G401 (cell line): ENCODE measurements at regions not wholly inside any gene's neighbourhood (a gene's known extent, or its start where the extent isn't known, plus 50 kb on each side); places are given as distances from the start of the nearest gene placed in this dataset.
"Not testable (repeated sequence)": the region's sequence is repeated elsewhere in the genome, so short reads cannot be mapped to it uniquely, and the experiment has no call there.

Source experiments
- DNase-seq: peaks from one replicate; pipeline ENCODE4 v3.0.0-alpha.2; 2015; ENCODE audit warnings: low spot score
- in situ Hi-C: cut with HindIII; loops from 2 replicates; pipeline ENCODE4 v1.10.0; 2016; ENCODE audit warnings: low sequenced_read_pairs, mixed read lengths

DNA sequence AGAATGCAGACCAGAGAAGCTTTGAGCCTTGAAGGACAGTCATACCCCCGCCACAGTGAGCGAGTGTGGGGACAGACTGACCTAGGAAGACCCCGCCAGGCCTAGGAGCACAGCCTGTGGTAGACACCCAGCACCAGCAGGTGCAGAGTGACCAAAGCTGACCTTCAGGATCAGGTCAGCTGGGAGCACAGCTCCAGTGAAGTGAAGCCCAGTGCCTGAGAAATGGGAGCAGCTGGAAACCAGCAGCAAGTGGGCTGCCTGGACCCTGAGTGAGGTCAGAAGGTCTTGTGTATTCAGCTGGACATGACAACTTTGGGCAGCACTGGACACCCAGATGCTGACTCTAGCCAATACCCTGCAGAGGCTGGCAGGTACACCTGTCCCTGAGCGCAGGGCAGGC, 268.9 kb downstream of the TEX29 start:
- in situ Hi-C loops: no loop called here
- no peak for DNase-seq

DNA sequence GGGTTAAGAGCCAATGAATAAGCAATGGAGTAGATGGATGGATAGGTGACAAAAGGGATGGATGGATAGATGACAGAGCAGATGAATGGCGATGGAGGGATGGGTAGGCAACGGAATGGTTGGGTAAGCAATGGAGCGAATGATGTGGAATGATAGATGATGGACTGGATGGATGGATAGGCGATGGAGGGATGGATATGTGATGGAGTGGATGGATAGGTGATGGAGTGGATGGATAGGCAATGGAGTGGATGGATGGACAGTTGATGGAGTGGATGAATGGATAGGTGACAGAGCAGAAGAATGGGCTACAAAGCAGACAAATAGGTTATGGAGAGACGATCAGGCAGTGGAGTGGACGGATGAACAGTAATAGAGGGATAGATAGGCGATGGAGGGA, 269.6 kb downstream of the TEX29 start:
- in situ Hi-C loops: no loop called here
- no peak for DNase-seq

DNA sequence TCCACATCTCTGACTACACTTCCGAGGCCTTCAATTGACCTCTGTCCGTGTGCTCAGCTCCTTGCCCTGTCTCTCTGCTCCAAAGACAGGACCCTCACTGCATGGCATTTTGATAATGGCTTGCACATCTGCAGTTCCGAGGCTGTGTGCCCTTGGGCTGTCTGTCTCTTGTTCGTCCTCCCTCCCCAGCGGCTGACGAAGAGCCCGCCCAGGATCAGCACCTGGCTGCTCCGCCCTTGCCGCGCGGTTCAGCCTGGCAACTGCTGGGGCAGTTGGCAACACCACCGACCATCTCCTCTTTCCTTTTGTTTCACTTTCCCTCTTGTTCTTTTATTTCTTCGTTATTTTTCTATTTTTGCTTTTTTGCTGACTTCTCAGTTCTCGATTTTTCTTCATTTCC, 270.4 kb downstream of the TEX29 start:
- in situ Hi-C loops: no loop called here
- no peak for DNase-seq

DNA sequence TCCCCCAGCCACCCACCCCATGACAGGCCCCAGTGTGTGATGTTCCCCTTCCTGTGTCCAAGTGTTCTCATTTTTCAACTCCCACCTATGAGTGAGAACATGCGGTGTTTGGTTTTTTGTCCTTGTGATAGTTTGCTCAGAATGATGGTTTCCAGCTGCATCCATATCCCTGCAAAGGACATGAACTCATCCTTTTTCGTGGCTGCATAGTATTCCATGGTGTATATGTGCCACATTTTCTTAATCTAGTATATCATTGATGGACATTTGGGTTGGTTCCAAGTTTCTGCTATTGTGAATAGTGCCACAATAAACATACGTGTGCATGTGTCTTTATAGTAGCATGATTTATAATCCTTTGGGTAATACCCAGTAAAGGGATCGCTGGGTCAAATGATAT, 273.0 kb downstream of the TEX29 start:
- DNase-seq, in situ Hi-C loops: not testable (repeated sequence)

DNA sequence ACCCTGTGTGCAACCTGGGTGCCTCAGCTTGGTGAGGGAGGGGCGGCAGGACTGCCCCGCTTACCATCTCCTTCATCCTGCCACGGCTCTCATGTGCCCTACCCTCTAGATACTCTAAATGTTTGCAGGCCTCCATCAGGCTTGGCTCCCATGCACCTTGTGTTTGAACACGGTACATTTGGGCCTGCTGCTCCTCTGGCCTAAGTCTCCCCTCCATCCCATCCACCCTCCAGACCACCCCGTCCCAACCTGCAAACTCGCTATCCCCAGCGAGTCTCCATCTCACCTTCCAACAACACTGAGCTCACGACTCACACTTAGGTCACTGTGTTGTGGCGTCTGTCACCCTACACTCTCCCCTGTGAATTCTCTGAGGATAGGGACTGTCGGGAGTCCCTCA, 274.2 kb downstream of the TEX29 start:
- in situ Hi-C loops: no loop called here
- no peak for DNase-seq

DNA sequence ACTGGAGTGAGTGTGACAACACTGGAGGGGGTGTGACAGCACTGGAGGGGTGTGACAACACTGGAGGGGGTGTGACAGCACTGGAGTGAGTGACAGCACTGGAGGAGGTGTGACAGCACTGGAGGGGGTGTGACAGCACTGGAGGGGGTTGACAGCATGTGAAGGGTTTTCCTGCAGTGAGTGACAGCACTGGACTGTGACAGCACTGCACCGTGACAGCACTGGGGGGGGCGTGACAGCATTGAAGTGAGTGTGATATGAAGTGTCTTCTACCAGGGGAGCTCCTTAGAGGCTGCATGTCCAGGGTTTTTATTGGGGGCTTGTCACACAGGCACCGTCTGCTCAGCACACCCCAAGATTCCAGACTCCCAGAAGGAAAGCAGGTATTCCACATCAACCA, 274.8 kb downstream of the TEX29 start:
- in situ Hi-C loops: no loop called here
- DNase-seq: no peak

DNA sequence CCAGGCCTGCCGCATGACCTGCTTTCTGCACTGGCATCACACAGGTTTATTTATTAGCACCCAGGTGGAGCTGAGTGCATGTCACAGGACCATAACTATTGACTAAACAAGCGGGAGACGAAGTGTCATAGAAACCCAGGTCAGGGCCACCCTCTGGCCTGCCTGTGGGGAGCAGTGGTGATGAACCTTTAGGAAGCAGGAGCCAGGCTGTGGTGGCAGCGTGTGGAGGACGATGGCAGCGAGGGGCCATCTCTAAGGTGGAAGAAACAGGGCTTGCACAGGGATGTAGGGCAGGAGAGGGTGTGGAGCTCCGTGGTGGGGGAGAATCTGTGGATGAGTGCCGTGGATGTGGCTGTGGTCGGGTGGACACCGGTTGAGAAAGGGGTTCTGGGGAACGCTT, 275.3 kb downstream of the TEX29 start:
- in situ Hi-C loops: no loop called here

DNA sequence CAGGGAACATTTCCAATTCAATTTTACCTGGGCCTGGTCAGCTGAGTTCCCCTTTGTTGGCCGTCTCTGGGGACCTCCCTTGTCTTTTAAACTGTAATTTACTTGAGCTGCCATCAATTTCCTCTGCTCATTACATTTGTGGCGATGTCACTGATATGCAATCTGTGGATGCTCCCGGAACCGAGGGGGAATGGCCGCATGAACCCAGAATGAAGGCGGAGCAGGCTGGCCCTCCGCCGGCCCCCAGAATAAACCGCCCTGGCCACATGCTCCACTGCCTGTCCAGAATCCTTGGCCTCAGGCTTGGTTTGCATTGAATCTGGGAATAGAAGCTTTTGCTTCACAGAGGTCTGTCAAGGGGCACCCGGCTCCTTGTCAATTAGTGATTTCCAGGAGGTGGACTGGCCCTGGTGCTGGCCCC, 276.8 kb downstream of the TEX29 start:
- no peak for DNase-seq
- in situ Hi-C loops: no loop called here

More for the DNA sequence above, 275.3 kb downstream of the TEX29 start:
- no peak for DNase-seq

DNA sequence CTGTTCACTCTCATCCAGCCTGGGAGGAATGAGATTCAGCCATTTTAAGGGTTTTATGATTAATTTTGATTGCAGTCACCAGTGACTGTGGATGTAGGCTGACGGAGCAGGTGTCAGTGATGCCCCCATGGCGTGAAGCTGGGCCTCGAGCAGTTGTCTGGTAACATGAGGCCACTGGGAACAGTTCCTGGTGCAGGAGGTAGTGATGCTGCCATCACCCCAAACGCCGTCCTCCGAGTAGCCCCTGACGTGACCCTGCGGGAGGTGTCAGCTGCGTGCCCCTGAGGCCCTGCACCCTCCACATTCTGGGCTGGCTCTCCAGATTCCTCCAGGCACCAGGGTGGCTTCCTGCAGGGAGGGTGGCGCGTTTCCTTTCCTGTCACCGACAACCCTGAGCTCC, 277.2 kb downstream of the TEX29 start:
- no peak for DNase-seq
- in situ Hi-C loops: no loop called here

DNA sequence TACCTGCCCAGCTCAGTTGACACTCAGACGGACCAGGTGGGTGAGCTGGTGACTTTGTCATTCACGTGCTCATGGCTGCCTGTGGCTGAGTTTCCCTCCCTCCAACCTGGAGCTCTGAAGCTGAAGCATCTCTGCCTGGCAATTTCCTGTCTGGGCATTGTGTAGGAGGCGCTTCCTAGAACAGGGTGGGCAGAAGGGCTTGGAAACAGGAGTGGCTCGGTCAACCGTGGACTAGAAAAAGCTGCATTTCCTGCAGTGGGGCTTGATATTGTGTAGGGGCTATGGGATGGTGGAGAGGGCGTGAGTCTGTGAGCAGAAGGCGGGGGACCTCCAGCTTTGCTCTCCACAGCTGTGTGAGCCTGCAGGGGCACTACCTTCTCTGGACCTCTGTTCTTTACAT, 278.3 kb downstream of the TEX29 start:
- no peak for DNase-seq
- in situ Hi-C loops: no loop called here

DNA sequence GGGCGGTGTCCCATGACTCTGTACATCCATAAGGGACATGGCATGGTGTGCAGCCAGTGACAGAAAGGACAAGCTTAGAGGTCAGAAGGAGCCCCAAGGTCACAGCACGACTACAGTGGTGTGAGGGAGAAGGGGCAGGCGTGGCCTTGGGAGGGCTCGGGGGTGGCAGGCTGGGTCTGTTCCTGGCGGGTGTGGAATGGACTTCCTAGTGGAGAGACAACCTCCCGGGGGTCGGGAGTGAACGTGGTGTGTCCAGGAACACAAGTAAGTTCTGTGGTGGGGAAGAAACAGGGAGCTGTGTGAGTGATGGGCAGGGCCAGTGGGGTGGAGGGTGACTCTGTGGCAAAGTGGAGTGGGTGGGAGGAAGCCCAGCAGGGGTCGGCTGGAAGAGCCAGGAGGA, 279.3 kb downstream of the TEX29 start:
- in situ Hi-C loops: no loop called here
- DNase-seq: no peak

DNA sequence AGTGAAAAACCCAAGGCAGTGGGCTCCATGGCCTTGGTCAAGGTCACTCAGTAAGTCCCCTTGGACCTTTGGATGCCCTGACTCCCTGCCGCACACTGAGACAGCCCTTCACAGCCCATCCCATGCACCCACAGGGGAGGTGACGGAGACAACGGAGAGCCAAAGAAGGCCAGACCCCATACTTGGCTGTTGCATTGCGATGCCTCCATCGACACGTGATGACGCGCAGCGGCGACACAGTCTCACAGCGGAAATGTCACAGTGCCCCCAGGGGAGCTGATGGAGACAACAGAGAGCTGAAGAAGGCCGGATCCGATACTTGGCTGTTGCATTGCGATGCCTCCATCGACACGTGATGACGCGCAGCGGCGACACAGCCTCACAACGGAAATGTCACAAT, 282.4 kb downstream of the TEX29 start:
- DNase-seq: no peak
- in situ Hi-C loops: no loop called here

DNA sequence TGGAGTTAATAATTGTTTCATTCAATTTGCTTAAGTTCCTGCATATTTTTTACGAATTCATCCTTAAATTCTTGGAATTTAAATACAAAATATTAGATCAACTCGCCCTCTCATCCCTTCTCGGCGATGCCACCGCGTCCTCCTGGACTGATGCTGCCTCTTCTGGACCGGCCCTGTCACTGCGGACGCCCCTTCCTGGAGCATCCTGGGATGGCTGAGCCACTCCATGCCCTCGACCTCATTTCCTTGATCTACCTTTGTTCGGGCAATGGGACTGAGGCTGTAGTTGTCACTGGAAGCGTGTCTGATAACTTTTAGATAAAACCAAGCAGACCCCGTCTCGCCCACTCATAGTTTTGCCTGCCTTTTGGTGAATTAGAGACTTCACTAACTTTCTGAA, 283.7 kb downstream of the TEX29 start:
- in situ Hi-C loops: no loop called here
- DNase-seq: no peak

DNA sequence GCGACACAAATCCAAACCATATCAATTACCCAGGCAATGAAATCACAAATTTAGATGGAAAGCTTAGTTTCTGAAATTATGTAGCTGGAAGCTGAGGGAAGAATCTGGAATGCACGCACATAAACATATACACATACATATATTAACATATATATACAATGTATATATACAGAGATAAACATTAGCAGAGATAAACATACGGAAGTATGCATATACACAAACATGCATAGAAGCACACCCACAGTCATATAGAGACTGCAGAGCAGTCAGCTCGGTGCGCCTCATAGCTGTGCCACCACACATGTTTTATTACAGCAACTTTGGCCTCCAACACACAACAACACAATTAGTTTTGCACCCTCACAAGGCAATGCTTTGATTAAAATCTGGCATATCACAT, 288.1 kb downstream of the TEX29 start:
- in situ Hi-C loops: no loop called here
- DNase-seq: no peak

DNA sequence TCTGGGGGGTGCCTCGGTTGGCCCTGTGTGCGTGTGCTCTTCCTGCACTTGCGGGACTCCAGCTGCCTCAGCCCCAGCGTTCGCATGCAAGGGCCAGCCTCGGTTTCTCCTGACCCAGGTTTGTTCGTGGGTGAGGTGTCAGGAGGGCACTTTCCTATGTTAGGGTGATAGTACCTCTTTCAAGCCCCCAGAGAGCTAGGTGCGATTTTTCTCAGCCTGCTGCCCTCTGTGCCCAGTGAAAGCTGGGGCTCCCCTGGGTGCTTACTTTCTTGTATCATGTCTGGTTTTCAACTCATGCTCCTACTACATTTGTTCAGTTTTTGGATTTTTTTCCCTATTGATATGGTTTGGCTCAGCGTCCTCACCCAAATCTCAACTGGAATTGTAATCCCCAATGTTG, 289.2 kb downstream of the TEX29 start:
- in situ Hi-C loops: no loop called here
- no peak for DNase-seq

DNA sequence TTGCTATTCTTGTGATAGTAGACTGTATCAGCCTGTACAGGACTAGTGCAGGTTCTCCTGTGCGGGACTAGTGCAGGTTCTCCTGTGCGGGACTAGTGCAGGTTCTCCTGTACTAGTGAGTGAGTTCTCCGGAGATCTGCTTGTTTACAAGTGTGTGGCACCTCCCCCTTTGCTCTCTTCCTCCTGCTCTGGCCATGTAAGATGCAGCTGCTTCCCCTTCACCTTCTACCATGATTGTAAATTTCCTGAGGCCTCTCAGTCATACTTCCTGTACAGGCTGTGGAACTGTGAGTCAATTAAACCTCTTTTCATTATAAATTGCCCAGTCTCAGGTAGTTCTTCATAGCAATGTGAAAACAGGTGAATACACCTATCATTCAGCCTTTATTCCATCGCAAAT, 289.6 kb downstream of the TEX29 start:
- in situ Hi-C loops: no loop called here

DNA sequence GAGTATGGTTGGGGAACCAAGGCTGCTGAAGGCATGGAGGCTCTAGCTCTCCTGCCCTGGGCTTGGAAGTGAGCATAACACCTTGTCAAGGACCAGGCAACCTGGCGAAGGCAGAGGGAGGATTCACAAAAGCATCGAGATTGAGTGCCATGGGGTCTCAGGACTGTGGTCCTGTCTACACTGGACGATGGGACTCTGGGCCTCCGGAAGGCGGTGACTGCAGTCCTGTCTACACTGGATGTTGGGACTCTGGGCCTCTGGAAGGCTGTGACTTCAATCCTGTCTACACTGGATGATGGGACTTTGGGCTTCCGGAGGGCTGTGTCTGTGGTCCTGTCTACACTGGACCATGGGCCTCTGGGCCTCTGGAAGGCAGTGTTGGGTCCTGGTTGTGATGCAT, 290.4 kb downstream of the TEX29 start:
- DNase-seq: no peak
- in situ Hi-C loops: no loop called here

More for the DNA sequence above, 289.6 kb downstream of the TEX29 start:
- DNase-seq: no peak

DNA sequence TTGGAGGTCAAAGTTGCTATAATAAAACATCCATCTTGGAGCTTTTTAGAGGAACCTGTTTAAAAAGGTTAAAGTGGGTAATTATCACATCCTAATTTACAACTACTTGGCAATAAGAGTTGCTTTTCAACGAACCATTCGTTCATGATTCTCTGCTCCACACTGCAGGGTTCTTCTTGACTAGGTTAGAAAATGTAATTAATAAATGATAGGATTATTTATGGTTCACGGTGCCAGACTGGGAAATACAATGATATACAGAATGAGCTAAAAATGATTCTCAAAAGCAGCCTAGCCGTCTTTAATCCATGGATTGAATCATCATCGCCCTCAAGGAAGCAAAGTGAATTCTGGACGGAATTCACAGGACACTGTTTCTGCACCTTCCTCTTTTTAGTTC, 291.2 kb downstream of the TEX29 start:
- in situ Hi-C loops: no loop called here
- DNase-seq: no peak

DNA sequence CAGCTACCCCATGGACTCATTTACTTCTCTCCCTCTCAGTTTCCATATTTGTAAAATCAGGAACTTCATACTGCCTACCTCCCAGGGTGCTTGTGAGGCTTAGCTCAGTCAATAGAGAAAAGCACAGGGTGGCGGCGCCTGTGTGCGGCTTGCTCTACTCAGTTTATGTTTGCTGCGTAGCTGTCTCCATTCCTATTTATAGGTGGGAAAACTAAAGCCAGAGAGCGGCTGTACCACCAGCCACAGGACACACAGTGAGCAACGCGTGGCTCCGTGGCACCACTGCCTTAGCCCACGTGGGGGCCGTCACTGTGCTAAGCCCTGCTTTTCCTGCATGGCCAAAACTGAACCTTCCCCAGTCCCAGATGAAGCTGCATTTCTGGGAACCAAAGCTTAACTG, 292.4 kb downstream of the TEX29 start:
- in situ Hi-C loops: no loop called here
- DNase-seq: no peak

DNA sequence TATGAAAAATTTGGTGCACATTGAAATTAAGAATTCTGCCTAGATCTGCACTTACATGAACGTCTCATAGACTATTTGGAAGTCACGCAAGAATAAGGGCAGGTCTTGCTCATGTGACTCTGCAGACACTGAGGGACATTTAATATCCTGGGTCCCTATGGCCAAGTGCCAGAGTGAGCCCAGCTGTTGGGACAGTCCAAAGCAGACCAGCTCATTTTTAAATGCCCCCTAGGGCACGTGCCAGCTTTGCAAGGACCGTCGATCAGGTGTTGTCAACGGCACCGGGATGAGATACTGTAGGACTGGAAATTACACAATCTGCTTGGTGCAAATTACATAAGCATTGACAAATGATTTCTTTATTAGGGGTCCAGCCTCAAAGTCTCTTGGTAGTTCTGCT, 293.6 kb downstream of the TEX29 start:
- in situ Hi-C loops: no loop called here
- DNase-seq: no peak

DNA sequence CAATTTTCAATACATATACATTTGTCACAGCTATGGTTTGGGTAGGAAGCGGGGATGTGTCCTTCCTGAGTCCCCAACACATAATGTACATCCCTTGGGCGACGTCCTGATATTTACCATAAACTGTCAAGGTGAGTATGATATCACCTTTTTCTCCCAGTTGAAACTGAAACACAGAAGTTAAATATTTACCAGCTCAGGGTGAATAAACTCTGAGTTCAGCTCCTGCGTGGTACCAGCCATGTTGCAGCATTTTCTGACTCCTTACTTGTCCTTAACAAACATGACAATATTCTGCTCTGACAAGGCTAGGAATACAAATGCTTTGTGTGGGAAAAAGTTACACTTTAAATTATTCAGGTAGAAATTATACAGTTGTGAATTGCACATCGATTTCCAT, 294.2 kb downstream of the TEX29 start:
- in situ Hi-C loops: no loop called here
- no peak for DNase-seq

DNA sequence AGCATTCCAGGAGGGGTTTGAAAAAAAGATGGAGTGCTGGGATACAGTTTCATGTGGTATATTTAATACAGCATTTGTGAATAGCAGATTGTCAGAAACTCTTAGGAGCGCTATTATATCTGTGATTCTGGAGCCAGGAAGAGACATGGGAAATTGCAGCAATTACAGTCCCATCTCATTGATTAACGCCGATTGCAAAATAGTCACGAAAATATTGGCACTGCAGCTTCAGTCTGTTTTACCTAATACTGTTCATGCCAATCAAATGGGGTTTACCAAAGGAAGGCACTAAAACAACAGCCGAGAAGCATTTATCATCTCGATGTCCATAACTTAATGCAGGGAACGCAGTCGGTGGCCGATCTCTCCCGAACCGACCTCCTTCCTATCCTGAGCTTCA, 295.8 kb downstream of the TEX29 start:
- no peak for DNase-seq

More for the DNA sequence above, 295.8 kb downstream of the TEX29 start:
- in situ Hi-C loops: no loop called here
